GM18858 (cell line): ENCODE measurements at regions not wholly inside any gene's neighbourhood (a gene's known extent, or its start where the extent isn't known, plus 50 kb on each side); places are given as distances from the start of the nearest gene placed in this dataset.
"Not testable (repeated sequence)": the region's sequence is repeated elsewhere in the genome, so short reads cannot be mapped to it uniquely, and the experiment has no call there.

Experiments
- ATAC-seq: cut with Tn5 transposase; IDR thresholded peaks from one replicate; pipeline ENCODE4 v1.9.1; 2021; ENCODE audit not compliant: unreplicated experiment

DNA sequence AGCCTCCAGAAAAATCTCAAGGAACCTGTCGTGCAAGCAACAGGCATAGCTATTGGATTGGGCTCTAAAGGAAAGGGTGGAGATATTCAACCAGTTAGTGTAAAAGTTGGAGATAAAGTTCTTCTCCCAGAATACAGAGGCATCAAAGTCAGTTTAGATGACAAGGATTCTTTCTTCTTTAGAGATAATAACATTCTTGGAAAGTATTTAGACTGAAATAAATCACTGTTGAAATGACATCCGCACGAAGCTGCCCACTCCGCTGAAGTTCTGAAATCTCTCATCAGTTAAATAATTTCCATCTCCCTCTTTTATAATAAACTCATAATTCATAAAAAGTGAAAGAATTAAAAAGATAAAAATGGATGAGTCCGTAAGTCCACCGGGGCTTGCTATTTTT is 1354.9 kb upstream of the TMEM132C start:
- ATAC-seq, result no peak

GRCh38 chr12:126914170-126914793 is 1352.7 kb upstream of the TMEM132C start:
- no peak for ATAC-seq

GRCh38 chr12:126915309-126915708 is 1351.7 kb upstream of the TMEM132C start:
- ATAC-seq, result no peak

DNA sequence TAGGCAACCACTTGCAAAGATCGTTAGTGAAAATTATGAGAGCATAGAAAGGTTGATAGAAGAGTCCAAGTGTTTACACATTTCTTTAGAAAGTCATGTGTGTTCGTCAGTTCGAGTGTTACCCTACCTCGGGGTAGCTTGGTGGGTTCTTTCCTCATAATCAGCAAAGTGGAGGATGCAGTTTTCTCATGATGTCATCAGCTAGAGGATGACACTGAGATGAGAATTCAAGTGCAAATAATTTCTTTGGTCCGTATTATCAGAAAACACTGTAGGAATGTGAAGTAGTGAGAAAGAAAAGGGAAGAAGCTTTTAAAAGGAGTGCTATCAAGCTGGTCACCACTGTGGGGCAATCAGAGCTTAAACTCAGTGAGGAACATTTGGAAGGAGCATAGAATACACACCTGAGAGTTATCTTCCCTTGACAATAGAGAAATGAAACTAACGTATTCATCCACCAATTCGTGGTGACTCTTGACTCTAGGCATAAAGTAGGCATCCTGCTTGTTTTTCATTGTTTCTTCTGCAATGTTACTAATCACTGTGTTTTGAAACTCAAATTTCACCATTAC is 1340.9 kb upstream of the TMEM132C start:
- ATAC-seq, result no peak

DNA sequence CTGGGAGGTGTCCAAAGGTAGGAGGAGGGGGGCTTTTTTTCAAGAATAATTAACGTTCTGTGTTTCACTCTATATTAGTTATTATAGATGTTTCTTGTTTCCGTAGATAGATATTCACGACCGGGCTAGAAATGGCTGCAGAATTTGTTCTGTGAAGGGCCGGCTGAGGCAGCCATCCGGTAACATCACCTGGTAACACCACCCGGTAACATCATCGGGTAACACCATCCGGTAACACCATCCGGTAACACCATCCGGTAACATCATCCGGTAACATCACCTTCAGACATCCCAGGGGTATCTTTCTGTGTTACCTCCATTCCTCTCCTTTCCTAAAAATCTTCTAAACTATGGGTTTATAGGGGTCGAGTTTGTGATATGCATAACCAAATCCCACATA is 1336.7 kb upstream of the TMEM132C start:
- no peak for ATAC-seq

DNA sequence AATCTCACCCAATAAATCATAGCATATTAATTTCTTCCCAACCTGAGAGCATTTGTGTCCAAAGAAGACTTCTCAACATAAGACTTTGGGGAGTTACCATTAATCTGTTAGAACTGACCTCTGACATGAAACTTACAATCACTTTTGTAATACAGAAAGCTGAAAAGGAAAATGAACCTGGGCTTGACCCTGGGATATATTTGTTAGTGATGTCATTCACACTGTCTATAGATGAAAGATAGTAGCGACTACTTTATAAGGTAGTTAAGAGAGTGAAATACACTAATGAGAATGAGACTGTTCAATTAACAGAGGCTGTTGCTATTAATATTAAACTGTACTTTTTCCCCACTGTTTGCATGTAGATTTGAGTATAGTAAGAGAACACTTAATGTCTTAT is 1334.8 kb upstream of the TMEM132C start:
- no peak for ATAC-seq

DNA sequence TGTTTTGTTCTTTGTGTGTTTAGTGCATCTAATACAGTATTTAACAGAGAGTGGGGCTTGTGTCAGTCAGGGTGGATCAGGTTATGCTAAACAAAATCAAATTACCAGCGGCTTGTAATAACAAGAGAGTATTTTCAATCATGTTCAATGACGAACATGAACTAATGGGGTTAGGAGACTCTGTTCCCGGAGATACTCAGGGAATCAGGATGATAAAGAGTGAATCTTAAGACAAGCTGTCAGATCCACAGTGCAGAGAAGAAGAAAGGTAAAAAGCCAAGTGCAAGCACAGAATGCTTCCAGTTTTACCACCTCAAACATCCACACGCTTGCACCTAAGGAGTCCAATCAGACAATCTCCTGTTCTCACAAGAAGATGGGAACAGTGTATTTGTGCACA is 1331.5 kb upstream of the TMEM132C start:
- no peak for ATAC-seq

- ATAC-seq, result no peak
Observed at GRCh38 chr12:126936181-126936851, 1330.7 kb upstream of the TMEM132C start.

DNA sequence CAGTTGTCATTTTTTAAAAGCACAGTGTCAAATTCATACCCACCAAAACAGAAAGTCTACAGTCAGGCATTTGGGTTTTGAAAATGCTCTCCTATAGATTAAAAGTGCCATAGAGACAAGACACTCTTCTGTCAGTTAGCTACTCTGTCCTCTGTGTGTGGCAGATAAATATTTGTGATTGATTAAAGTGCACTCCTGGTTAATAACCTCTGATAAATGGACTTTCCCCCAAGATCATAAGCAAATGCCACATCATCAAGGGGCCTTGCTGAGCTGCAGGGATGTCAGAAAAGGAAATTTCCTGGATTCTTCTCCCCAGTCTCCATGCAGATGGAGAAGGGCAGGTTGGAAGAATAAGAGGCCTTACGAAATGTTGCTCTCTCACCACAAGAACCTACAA is 1329.5 kb upstream of the TMEM132C start:
- no peak for ATAC-seq

DNA sequence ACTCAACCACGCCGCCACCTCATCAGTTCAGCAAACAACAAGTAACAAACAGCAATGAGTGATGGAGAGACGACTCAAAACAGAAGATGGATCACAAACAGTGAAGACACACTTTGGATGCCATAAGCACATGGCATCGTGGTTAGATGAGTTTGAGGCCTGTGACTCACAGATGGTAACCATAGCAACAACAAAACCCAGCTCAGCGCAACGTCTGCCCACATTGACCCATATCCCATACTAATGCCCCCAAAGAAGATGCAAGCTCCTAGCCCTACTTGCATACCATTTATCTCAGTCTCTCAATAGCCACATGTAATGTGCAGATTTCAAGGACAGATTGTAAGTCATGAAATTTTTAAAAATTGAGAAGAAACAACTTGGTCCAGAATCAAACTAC is 1322.3 kb upstream of the TMEM132C start:
- ATAC-seq, result no peak

DNA sequence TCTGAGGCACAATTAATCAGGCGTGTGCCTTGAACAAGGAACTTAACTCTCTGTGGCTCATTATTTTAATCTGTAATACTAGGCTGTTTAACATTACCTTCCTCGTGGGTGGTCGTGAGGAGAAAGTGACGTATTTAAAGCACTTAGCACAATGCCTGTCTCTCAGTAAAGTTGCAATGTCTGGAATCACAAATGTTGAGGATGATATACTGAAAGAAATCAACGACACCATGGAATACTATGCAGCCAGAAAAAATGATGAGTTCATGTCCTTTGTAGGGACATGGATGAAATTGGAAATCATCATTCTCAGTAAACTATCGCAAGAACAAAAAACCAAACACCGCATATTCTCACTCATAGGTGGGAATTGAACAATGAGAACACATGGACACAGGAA is 1320.0 kb upstream of the TMEM132C start:
- not testable (repeated sequence) for ATAC-seq

GRCh38 chr12:126949558-126949957 is 1317.4 kb upstream of the TMEM132C start:
- ATAC-seq, result no peak

DNA sequence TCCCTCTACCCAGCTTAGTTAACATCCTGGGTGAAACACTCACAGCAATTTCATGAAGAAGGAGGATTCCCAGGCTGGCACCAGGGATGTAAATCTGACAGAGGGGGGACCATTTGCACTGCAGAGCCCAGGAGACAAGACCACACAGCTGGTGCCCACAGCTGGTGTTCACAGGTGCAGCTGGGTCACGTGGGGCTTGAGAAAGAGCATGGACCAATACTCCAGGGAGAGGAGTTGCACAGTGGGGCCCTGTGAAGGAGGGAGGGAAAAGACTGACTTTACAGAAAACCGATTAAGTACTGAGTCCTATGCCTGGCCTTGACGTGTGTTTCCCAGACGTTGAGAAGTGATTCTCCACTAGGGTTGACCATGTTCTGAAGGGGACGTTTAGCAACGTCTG is 1316.7 kb upstream of the TMEM132C start:
- ATAC-seq, result no peak

GRCh38 chr12:126952096-126953007 is 1314.6 kb upstream of the TMEM132C start:
- ATAC-seq, result no peak

- ATAC-seq, result no peak
Observed at GRCh38 chr12:126953365-126953889, 1313.5 kb upstream of the TMEM132C start.

- ATAC-seq, result no peak
Observed at GRCh38 chr12:126960221-126960620, 1306.7 kb upstream of the TMEM132C start.

DNA sequence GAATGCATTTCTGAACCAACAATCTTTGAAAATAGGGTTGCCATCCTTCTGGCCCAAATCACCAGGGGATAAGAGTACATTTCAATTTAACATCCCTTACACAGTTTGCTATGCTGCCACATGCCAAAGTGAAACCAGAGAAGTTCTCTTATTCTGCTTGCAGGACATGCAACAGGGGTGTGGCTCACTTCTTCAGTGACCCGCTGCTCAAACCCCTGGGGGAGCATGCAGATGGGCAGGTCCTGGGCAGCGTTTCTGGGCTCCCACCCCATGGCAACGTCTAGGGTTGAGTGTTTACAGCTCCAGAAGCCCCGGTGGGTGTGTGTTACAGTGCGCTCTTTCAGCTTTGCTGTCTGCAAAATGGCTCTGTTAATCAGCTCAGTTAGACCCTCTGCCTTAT is 1306.3 kb upstream of the TMEM132C start:
- ATAC-seq, result no peak

GRCh38 chr12:126963825-126964224 is 1303.1 kb upstream of the TMEM132C start:
- ATAC-seq, result no peak

- no peak for ATAC-seq
Observed at GRCh38 chr12:126966498-126966897, 1300.5 kb upstream of the TMEM132C start.

DNA sequence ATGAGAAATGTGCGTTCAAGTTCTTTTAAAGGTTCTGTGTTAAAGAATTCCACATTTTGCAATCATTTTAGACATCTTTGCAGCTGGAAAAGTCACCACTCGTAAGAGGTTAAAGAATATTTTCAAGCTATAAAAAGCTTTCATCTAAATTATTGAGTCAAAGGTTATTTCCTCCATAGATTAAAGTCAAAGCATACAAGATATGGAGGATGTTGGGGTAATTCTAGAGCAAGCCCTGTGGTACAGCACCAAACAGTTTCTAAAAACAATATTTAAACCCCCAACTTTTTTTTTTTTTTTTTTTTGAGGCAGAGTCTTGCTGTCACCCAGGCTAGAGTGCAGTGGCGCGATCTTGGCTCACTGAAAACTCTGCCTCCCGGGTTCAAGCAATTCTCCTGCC is 1299.8 kb upstream of the TMEM132C start:
- ATAC-seq, result no peak

DNA sequence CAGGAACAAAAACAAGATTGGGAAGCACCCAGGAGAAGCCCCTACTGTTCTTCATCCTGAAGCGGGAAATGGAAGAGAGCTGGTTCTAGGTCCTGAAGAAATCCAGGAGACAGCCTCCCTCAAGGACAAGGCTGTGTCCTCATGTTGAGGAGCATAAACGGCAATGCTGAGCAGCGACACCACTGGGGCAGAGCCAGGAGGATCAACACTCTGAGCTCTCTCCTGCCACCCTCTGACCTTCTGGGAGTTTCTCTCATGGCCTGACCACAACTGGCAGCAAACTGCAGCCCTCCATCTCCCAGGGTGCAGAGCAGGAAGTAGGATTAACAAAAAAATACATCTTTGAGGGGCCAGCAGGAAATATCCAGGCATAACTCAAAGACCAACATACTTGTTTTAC is 1292.2 kb upstream of the TMEM132C start:
- ATAC-seq, result no peak
